ENCODE measurements at regions not wholly inside any gene's neighbourhood (a gene's known extent, or its start where the extent isn't known, plus 50 kb on each side); places are given as distances from the start of the nearest gene placed in this dataset.

GRCh38 chr5:4896328-4896727, 243.8 kb upstream of the ADAMTS16 start:
- Histone ChIP-seq H3K4me3 (ENCODE audit: low read length) (no peak overlapping the region), H3K27me3 (ENCODE audit: insufficient read depth, low read length, poor library complexity, severe bottlenecking) (no peaks in the 10 kb centered on the region), H3K36me3 (ENCODE audit: insufficient read depth, low read length) (no peaks in the 10 kb centered on the region), H3K9me3 (ENCODE audit: low read length) (no peaks in the 10 kb centered on the region), H3K4me1 (ENCODE audit: insufficient read depth, low read length) (no peaks in the 10 kb centered on the region), H3K27ac (ENCODE audit: low read depth, low read length) (no peak overlapping the region)
- Mint-ChIP-seq H3K9me3 (peaks cover 0 to 11% (median 3%) of the 10 kb centered on the region in 5 donors), H3K4me1 (no peaks in the 10 kb centered on the region), H3K4me3 (no peak overlapping the region), H3K36me3 (peaks cover 0 to 2% (median 0%) of the 10 kb centered on the region in 3 donors), H3K27ac (peak overlapping the region in 1 of 8 donors; percentile 41), H3K27me3 (no peaks in the 10 kb centered on the region)
- DNase-seq: no peak
- ChIA-PET CTCF (no interaction called here), POLR2A (no interaction called here)

- no peak overlapping the region for H3K4me3 Mint-ChIP-seq
- CTCF ChIA-PET: no interaction called here
- no peaks in the 10 kb centered on the region for H3K4me1 Mint-ChIP-seq
These were observed 238.8 kb upstream of the ADAMTS16 start for GRCh38 chr5:4901305-4901811.

GRCh38 chr5:4901924-4902323, 238.2 kb upstream of the ADAMTS16 start:
- Mint-ChIP-seq H3K27ac (no peak overlapping the region), H3K4me1 (no peaks in the 10 kb centered on the region), H3K36me3 (no peaks in the 10 kb centered on the region), H3K27me3 (no peaks in the 10 kb centered on the region), H3K4me3 (no peak overlapping the region), H3K9me3 (peaks cover 0 to 7% (median 0%) of the 10 kb centered on the region in 5 donors)
- H3K9me3 ChIP-seq (ENCODE audit: low read length): no peaks in the 10 kb centered on the region
- no peaks in the 10 kb centered on the region for H3K36me3 ChIP-seq (ENCODE audit: insufficient read depth, low read length)
- no peak for DNase-seq
- no peak overlapping the region for H3K4me3 ChIP-seq (ENCODE audit: low read length)
- no peaks in the 10 kb centered on the region for H3K27me3 ChIP-seq (ENCODE audit: insufficient read depth, low read length, poor library complexity, severe bottlenecking)
- ChIA-PET POLR2A (no interaction called here), CTCF (no interaction called here)
- no peaks in the 10 kb centered on the region for H3K4me1 ChIP-seq (ENCODE audit: insufficient read depth, low read length)
- no peak overlapping the region for H3K27ac ChIP-seq (ENCODE audit: low read depth, low read length)

More at GRCh38 chr5:4901305-4901811, 238.8 kb upstream of the ADAMTS16 start:
- Histone ChIP-seq H3K9me3 (ENCODE audit: low read length) (no peaks in the 10 kb centered on the region), H3K4me3 (ENCODE audit: low read length) (no peak overlapping the region), H3K27ac (ENCODE audit: low read depth, low read length) (no peak overlapping the region), H3K4me1 (ENCODE audit: insufficient read depth, low read length) (no peaks in the 10 kb centered on the region), H3K27me3 (ENCODE audit: insufficient read depth, low read length, poor library complexity, severe bottlenecking) (no peaks in the 10 kb centered on the region), H3K36me3 (ENCODE audit: insufficient read depth, low read length) (no peaks in the 10 kb centered on the region)
- Mint-ChIP-seq H3K27ac (no peak overlapping the region), H3K36me3 (no peaks in the 10 kb centered on the region), H3K27me3 (no peaks in the 10 kb centered on the region), H3K9me3 (peaks cover 0 to 11% (median 0%) of the 10 kb centered on the region in 5 donors)
- no peak for DNase-seq
- POLR2A ChIA-PET: no interaction called here

GRCh38 chr5:4905674-4906520, 234.2 kb upstream of the ADAMTS16 start:
- Mint-ChIP-seq H3K4me3 (no peak overlapping the region), H3K27me3 (no peaks in the 10 kb centered on the region), H3K9me3 (peaks cover 0 to 6% (median 3%) of the 10 kb centered on the region in 5 donors), H3K36me3 (peaks cover 0 to 1% (median 0%) of the 10 kb centered on the region in 3 donors), H3K27ac (no peak overlapping the region), H3K4me1 (no peaks in the 10 kb centered on the region)
- no peak overlapping the region for H3K27ac ChIP-seq (ENCODE audit: low read depth, low read length)
- H3K4me1 ChIP-seq (ENCODE audit: insufficient read depth, low read length): no peaks in the 10 kb centered on the region
- ChIA-PET POLR2A (no interaction called here), CTCF (no interaction called here)
- no peak for DNase-seq
- no peaks in the 10 kb centered on the region for H3K36me3 ChIP-seq (ENCODE audit: insufficient read depth, low read length)
- H3K27me3 ChIP-seq (ENCODE audit: insufficient read depth, low read length, poor library complexity, severe bottlenecking): no peaks in the 10 kb centered on the region
- no peak overlapping the region for H3K4me3 ChIP-seq (ENCODE audit: low read length)
- no peaks in the 10 kb centered on the region for H3K9me3 ChIP-seq (ENCODE audit: low read length)

- Histone ChIP-seq H3K27me3 (ENCODE audit: insufficient read depth, low read length, poor library complexity, severe bottlenecking) (no peaks in the 10 kb centered on the region), H3K4me1 (ENCODE audit: insufficient read depth, low read length) (no peaks in the 10 kb centered on the region), H3K27ac (ENCODE audit: low read depth, low read length) (no peak overlapping the region), H3K9me3 (ENCODE audit: low read length) (no peaks in the 10 kb centered on the region), H3K36me3 (ENCODE audit: insufficient read depth, low read length) (no peaks in the 10 kb centered on the region), H3K4me3 (ENCODE audit: low read length) (no peak overlapping the region)
- H3K9me3 Mint-ChIP-seq: peaks cover 0 to 8% (median 3%) of the 10 kb centered on the region in 5 donors
- no peak for DNase-seq
- ChIA-PET CTCF (no interaction called here), POLR2A (no interaction called here)
- H3K36me3 Mint-ChIP-seq: peaks cover 0 to 1% (median 0%) of the 10 kb centered on the region in 3 donors
- no peaks in the 10 kb centered on the region for H3K27me3 Mint-ChIP-seq
- H3K4me1 Mint-ChIP-seq: no peaks in the 10 kb centered on the region
- no peak overlapping the region for H3K4me3 Mint-ChIP-seq
- no peak overlapping the region for H3K27ac Mint-ChIP-seq
These were observed 233.3 kb upstream of the ADAMTS16 start for GRCh38 chr5:4906786-4907185.

GRCh38 chr5:4907571-4907970, 232.6 kb upstream of the ADAMTS16 start:
- H3K27ac Mint-ChIP-seq: no peak overlapping the region
- no peak overlapping the region for H3K4me3 Mint-ChIP-seq
- no peak for DNase-seq
- no peaks in the 10 kb centered on the region for H3K27me3 ChIP-seq (ENCODE audit: insufficient read depth, low read length, poor library complexity, severe bottlenecking)
- H3K36me3 ChIP-seq (ENCODE audit: insufficient read depth, low read length): no peaks in the 10 kb centered on the region
- H3K4me3 ChIP-seq (ENCODE audit: low read length): no peak overlapping the region
- H3K27ac ChIP-seq (ENCODE audit: low read depth, low read length): no peak overlapping the region
- no peaks in the 10 kb centered on the region for H3K27me3 Mint-ChIP-seq
- no peaks in the 10 kb centered on the region for H3K4me1 ChIP-seq (ENCODE audit: insufficient read depth, low read length)
- H3K4me1 Mint-ChIP-seq: no peaks in the 10 kb centered on the region
- peaks cover 0 to 8% (median 5%) of the 10 kb centered on the region in 5 donors for H3K9me3 Mint-ChIP-seq
- ChIA-PET CTCF (no interaction called here), POLR2A (no interaction called here)
- H3K9me3 ChIP-seq (ENCODE audit: low read length): no peaks in the 10 kb centered on the region
- H3K36me3 Mint-ChIP-seq: peaks cover 0 to 1% (median 0%) of the 10 kb centered on the region in 3 donors

GRCh38 chr5:4909086-4909485, 231.0 kb upstream of the ADAMTS16 start:
- ChIA-PET POLR2A (no interaction called here), CTCF (no interaction called here)
- no peaks in the 10 kb centered on the region for H3K27me3 ChIP-seq (ENCODE audit: insufficient read depth, low read length, poor library complexity, severe bottlenecking)
- no peak overlapping the region for H3K4me3 ChIP-seq (ENCODE audit: low read length)
- no peak overlapping the region for H3K27ac ChIP-seq (ENCODE audit: low read depth, low read length)
- DNase-seq: no peak
- Mint-ChIP-seq H3K4me3 (no peak overlapping the region), H3K9me3 (peaks cover 0 to 8% (median 3%) of the 10 kb centered on the region in 5 donors), H3K27me3 (no peaks in the 10 kb centered on the region), H3K4me1 (no peaks in the 10 kb centered on the region), H3K27ac (no peak overlapping the region), H3K36me3 (peaks cover 0 to 1% (median 0%) of the 10 kb centered on the region in 3 donors)
- H3K9me3 ChIP-seq (ENCODE audit: low read length): no peaks in the 10 kb centered on the region
- H3K36me3 ChIP-seq (ENCODE audit: insufficient read depth, low read length): no peaks in the 10 kb centered on the region
- no peaks in the 10 kb centered on the region for H3K4me1 ChIP-seq (ENCODE audit: insufficient read depth, low read length)

GRCh38 chr5:4911646-4912403, 228.3 kb upstream of the ADAMTS16 start:
- no peaks in the 10 kb centered on the region for H3K27me3 Mint-ChIP-seq
- H3K27ac ChIP-seq (ENCODE audit: low read depth, low read length): no peak overlapping the region
- no peaks in the 10 kb centered on the region for H3K27me3 ChIP-seq (ENCODE audit: insufficient read depth, low read length, poor library complexity, severe bottlenecking)
- H3K36me3 Mint-ChIP-seq: peaks cover 0 to 1% (median 0%) of the 10 kb centered on the region in 3 donors
- H3K9me3 ChIP-seq (ENCODE audit: low read length): no peaks in the 10 kb centered on the region
- no peaks in the 10 kb centered on the region for H3K4me1 ChIP-seq (ENCODE audit: insufficient read depth, low read length)
- H3K4me1 Mint-ChIP-seq: no peaks in the 10 kb centered on the region
- DNase-seq: no peak
- peaks cover 0 to 13% (median 3%) of the 10 kb centered on the region in 5 donors for H3K9me3 Mint-ChIP-seq
- ChIA-PET POLR2A (no interaction called here), CTCF (no interaction called here)
- H3K36me3 ChIP-seq (ENCODE audit: insufficient read depth, low read length): no peaks in the 10 kb centered on the region
- no peak overlapping the region for H3K4me3 Mint-ChIP-seq
- peak overlapping the region in 1 of 8 donors; percentile 24 for H3K27ac Mint-ChIP-seq
- no peak overlapping the region for H3K4me3 ChIP-seq (ENCODE audit: low read length)

All from CD8-positive, alpha-beta memory T cell (primary cell).